ENCODE measurements at regions not wholly inside any gene's neighbourhood (a gene's known extent, or its start where the extent isn't known, plus 50 kb on each side); places are given as distances from the start of the nearest gene placed in this dataset.

DNA sequence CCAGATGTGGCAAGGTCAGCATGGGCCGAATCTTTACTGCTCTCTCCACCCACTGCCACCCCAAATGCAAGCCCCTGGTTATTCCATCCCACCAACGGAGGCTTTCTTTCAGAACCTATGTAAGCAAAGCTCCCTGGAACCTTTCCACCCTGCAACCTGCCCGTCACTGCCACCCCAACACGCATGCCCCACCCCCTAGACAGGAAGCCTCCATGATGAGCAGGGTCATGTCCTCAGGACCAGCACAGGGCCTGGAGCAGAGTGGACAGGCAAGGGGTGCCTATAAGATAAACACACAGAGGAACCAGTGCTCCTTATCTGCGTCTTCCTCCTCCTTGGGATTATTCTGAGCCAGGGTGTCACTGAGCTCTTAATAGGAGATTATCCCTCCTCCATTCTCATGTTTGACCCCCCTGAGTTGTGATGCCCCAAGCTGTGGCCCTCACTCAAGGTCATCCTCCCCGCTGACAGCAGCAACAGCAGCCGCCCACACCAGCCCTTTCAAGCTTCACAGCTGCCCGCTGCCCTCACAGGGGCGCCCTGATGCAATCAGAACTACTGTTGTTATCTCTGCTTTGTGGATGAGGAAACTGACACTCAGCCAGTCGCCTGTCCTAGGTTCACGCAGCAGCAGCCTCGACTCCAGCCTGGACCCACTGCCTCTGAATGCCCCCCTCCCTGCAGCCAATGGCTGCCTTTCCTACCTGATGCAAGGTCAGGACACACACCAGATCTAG is 647.3 kb downstream of the TBC1D22A start:
- CTCF ChIA-PET, result no interaction called here
- in situ Hi-C loops (cut with MboI; ENCODE audit: low sequenced_read_pairs), result no loop called here
- Histone ChIP-seq H3K18ac (ENCODE audit: low read depth, low read length) (no peak overlapping the region), H4K20me1 (ENCODE audit: insufficient read depth, low read length) (no peaks in the 10 kb centered on the region), H3K79me1 (ENCODE audit: low read depth in 1 of 2, low read length in 2 of 2) (no peaks in the 10 kb centered on the region), H2BK120ac (ENCODE audit: low read depth, low read length) (no peak overlapping the region), H2AK5ac (ENCODE audit: low read depth, low read length) (no peak overlapping the region), H3K4me3 (ENCODE audit: insufficient read depth, low read depth, low read length) (no peak overlapping the region), H3K9me3 (ENCODE audit: control insufficient read depth, insufficient read depth, low read length) (peaks cover 7% of the 10 kb centered on the region; the same call in 1 of the 2 replicates), H2BK20ac (ENCODE audit: low read depth, low read length) (no peak overlapping the region), H4K91ac (ENCODE audit: insufficient read depth, low read depth, low read length) (no peak overlapping the region), H2BK15ac (ENCODE audit: low read depth, low read length) (no peak overlapping the region), H2AK9ac (replicated peaks; ENCODE audit: low read depth, low read length, poor library complexity) (no peak overlapping the region), H3K56ac (ENCODE audit: extremely low read depth, insufficient read depth, low read length) (no peak overlapping the region), H3K4ac (ENCODE audit: low read depth, low read length) (no peak overlapping the region), H2BK5ac (ENCODE audit: low read depth, low read length, poor library complexity, severe bottlenecking) (no peak overlapping the region), H3K23ac (ENCODE audit: low read depth, low read length) (no peak overlapping the region), H3K4me2 (ENCODE audit: low read depth, low read length) (no peak overlapping the region), H3K4me1 (ENCODE audit: control insufficient read depth, insufficient read depth, low read length) (no peaks in the 10 kb centered on the region), H3K36me3 (ENCODE audit: control insufficient read depth, insufficient read depth, low read length) (no peaks in the 10 kb centered on the region), H3K27me3 (ENCODE audit: control insufficient read depth, insufficient read depth, low read length) (no peaks in the 10 kb centered on the region), H3K27ac (ENCODE audit: insufficient read depth, low read length) (no peak overlapping the region), H4K5ac (ENCODE audit: low read depth, low read length) (no peak overlapping the region), H4K8ac (ENCODE audit: low read depth in 2 of 2, low read length in 2 of 2) (no peak overlapping the region), H3K9ac (ENCODE audit: low read depth, low read length) (no peak overlapping the region), H3K9me1 (ENCODE audit: insufficient read depth, low read length) (no peaks in the 10 kb centered on the region), H2AFZ (replicated peaks; ENCODE audit: low read length, poor library complexity) (no peak overlapping the region), H3K14ac (replicated peaks; ENCODE audit: low read depth, low read length) (no peak overlapping the region)
- no peak for TF ChIP-seq MXI1 (IDR thresholded peaks at IDR 0.05; ENCODE audit: borderline replicate concordance, low read depth, low read length)
- no peak for TF ChIP-seq BHLHE40 (IDR thresholded peaks at IDR 0.05; ENCODE audit: low read depth, low read length)
- BruUV-seq (replicated peaks), result no TSS peak
- dilution Hi-C loops (cut with HindIII; ENCODE audit: low sequenced_read_pairs, unreplicated experiment), result no loop called here
- no peak for DNase-seq
- intact Hi-C loops (cut with micrococcal nuclease), result no loop called here
- WGBS, 2 experiments (ENCODE audit: extremely low coverage in 2 of 2, insufficient read length in 1 of 2), result 50% methylated on average over 2 of the region's 12 CpGs; no CpG with 5 or more reads in 1 of the 2 experiments
- POLR2A ChIA-PET (ENCODE audit: unreplicated experiment), result no interaction called here
- no peak for ATAC-seq (ENCODE audit: low read depth)

Measured in IMR-90 (cell line).